Limb (tissue), 2 donors: ENCODE measurements at regions not wholly inside any gene's neighbourhood (a gene's known extent, or its start where the extent isn't known, plus 50 kb on each side); places are given as distances from the start of the nearest gene placed in this dataset.

Experiments used
- DNase-seq, 2 donors: peaks; one replicate each; pipeline ENCODE4 v3.0.0-alpha.2; 2016; ENCODE audit errors: extremely low spot score in 2 of 2

DNA sequence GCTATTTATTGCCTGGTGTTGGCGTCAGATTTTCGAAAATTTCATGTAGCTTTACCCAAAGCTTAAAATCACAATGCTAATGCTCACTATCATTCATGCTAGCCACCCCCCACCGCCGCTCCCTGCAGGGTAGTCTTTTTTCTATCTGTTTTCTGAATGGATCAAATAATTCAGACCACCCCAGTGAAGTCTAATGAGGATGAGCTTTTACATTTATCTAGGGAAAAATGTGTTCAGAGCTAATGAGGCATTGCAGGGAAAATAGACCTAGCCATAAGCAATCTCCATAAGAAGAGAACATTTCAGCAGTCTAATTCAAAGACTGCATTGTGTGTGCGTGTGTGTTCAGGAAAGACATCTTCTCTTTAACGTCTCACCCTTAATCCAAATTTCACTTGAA lies 533.0 kb upstream of the PRMT6 start:
- peak in 1 of 2 donors; percentile 31 for DNase-seq

GRCh38 chr1:106524631-106525030 lies 531.8 kb upstream of the PRMT6 start:
- no peak for DNase-seq

GRCh38 chr1:106526650-106527049 lies 529.8 kb upstream of the PRMT6 start:
- DNase-seq, result no peak

DNA sequence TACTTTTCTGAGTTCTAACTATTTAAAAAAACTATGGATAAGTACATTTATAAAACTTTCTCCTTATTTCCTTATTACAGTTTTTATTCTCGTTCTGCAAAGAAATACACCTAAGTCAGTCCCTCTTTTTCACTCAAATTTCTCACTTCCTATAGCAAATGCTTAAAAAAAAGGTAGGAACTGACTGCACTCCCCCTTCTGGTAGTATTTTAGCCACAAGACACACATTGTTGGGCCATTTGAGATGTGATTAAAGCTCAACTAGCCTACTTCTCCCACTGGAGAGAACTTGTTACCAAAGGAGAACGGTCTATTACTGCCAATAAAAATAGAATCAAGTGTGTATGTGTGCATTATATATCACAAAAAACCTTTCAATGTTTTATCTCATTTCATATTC lies 521.9 kb upstream of the PRMT6 start:
- DNase-seq, result no peak

GRCh38 chr1:106536741-106537140 lies 519.7 kb upstream of the PRMT6 start:
- no peak for DNase-seq

GRCh38 chr1:106548726-106549125 lies 507.7 kb upstream of the PRMT6 start:
- DNase-seq, result no peak

DNA sequence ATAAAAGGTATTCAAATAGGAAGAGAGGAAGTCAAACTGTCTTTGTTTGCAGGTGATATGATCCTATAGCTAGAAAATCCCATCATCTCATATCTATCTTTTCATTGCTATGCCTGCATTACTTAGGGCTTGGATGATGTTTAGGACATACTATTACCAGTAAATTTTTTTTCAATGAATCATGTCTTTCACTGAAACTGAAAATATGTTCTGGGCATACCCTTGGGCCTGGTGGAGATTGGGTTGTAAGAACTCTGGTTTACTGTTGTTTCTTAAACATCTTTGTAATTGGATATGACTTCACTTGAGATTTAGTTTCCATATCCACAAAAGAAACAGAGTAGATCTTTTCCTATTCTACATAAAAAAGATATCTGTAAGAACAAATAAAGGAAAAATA lies 502.2 kb upstream of the PRMT6 start:
- DNase-seq, result no peak

GRCh38 chr1:106555571-106555970 lies 500.9 kb upstream of the PRMT6 start:
- no peak for DNase-seq

DNA sequence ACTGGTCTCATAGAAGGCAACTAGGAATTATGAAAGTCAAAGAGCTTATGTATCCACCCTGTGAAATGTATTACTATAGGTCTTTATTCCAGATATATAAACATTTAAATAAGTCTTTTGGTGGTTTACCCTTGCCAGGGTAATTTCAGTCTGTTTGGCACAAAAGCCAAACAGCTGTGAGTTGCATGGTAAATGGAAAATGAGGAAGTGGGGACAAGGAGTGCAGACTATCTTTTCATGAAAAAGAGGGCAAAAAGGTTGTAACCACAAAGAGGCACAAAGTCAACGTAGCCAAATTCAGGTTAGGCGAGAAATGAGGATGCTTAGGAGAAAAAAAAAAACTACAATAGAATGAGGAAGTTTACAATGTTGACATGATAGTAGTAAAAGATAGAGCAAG lies 492.3 kb upstream of the PRMT6 start:
- no peak for DNase-seq

DNA sequence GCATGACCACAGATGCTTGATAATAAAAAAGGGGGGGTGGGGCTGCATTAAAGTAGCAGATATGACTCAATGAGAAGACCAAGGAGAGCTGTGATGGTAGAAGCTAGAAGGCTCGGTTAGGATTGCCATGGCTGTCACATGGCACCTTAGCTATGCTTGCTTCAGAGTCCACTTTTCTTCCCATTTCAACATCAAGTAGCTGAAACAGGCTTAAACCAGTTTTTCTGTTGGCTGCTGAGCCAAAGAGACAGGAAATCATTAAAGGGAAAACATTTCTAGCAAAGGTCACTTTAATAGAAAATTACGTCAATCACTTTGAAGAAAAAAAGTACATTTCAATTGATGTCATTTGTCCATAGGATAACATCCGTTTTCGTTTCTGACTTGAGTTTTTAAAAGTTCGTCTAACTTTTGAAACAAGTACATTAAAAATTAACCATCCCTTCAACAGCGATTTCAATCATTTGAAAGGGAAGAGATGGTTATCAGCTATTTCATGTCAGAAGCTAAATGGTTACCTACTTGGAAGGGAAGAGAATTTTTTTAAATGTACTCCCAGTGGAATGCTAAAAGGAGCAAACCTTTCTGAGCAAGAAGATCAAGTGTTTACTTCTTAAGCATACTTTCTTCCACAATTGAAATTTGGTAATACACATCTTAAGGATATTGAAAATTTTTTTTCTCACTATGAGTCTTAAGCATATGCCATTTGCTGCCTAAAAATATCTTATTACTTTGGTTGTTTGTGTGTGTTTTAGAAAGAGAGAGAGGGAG lies 488.1 kb upstream of the PRMT6 start:
- DNase-seq, result no peak

DNA sequence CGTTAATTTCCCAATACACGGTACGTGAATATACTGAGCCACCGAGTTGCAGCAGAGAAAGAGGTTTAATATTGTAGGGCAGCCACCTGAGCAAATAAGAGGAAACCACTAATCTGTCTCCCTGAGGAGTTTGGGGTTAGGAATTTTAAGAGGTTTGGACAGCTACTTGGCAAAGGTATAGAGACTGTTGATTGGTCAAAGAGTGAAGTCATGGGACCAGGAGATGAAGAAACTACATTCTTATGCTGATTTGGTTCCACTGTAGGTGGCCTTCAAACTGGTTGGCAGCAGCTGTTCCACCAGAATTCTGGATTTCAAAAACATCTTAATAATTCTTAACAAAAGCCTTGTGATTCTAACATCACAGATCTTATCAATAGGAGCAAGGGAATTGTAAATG lies 485.4 kb upstream of the PRMT6 start:
- DNase-seq, result no peak

GRCh38 chr1:106584107-106584506 lies 472.4 kb upstream of the PRMT6 start:
- no peak for DNase-seq

DNA sequence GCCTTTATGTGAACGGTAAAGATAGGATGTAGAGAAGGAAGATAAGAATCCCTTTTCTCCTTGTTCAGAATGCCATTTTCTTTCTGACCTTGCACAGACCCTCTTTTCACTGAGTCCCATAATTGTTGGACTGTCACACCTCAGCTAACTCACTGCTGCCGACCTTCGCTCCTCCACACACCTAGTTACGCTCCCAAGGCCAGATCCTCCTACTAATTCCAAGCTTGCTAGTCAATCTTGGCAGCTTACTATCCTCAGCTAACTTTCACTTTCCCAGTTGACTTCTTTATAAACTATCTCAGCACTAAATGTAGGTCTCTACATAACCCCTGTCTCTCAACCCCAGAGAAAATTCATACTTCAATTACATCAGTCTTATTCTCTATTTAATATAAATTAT lies 471.8 kb upstream of the PRMT6 start:
- DNase-seq, result no peak

GRCh38 chr1:106600626-106601025 lies 455.8 kb upstream of the PRMT6 start:
- no peak for DNase-seq

DNA sequence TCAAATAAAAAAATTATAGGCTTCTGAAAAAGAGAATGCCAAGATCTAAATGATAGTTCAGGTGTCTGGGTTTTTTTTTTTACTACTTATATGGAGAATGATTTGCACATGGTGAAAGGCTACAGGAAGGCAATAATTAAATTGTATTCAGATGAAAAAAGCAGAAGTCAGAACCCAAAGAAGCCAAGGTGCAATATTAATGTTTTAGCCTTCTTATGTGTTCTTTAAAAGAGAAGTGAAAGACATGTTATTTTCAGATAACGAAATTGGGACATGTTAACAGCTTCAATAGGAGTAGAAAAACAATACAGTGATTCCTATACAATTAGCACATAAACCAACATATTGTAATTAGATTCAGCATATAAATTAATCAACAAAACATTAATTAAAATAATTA lies 452.9 kb upstream of the PRMT6 start:
- no peak for DNase-seq

DNA sequence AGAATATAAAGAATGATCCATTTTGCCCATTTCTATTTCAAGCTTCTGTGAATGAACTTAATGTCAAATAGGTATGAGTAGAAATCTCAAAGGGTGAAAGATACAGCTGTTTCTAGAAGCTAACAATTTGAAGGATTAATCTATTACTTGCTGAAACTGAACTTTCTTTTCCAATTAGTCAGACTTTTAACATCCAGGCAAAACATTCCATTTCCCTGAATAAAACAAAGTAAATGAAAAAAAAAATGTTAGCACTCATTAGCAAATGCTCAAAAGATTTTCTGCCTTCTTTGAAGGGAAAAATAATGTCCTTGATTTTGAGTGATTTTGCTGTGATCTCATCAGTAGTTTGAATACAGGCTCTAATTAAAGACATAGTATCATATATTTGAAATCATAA lies 447.6 kb upstream of the PRMT6 start:
- no peak for DNase-seq

DNA sequence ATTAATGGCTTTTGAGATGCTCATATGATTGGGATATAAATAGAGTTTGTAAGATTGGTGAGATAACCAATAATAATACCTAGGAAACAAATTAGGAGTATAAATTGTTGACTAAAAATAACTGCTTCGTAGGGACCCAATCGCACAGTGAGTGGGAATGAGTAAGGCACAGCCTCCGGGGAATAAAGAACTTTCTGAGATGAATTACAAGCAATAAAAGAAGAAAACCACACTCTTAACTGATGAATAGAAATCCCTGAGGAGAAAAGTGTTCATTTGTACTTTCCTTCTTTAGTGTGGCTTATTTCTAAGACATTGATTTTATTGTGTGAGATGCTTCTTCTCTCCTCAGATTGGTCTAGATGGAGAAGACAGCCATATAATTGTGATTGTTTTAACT lies 443.4 kb upstream of the PRMT6 start:
- no peak for DNase-seq

- DNase-seq, result no peak
Observed at GRCh38 chr1:106613861-106614260, 442.6 kb upstream of the PRMT6 start.

- no peak for DNase-seq
Observed at GRCh38 chr1:106615473-106615872, 441.0 kb upstream of the PRMT6 start.

DNA sequence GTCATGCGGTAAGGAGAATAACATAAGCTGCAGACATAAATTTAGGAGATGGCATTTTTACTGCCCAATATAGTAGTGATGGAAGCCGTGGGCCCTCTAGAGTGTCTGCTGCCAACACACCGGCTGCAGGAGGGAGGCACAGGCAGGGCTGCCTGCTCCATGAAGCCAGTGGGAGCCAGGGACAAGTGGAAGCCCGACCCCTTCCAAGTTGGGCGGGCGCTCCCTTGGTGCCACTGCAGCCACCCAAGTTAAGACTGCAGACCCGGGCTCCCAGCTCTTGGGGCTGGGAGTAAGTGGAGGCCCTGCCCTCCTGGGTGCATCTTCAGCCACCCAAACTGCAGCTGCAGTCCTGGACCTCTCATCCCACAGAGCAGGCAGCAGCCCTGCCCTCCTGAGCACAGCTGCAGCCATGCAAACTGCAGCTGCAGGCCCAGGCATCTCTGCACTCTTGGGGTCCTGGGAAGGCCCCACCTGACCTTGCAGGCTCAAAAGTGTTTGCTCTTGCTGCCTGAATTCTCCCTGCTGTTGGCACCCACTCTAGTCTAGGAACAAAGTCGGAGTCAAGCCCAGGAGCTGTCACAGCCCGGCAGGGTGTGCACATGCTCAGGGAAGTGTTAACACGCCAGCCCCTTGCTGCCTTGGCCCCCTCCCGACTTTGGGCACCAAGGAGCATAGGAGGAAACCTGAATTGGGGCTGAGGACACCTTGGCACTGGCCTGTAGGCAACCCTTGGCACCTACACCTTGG lies 437.2 kb upstream of the PRMT6 start:
- DNase-seq, result no peak

GRCh38 chr1:106619827-106620134 lies 436.7 kb upstream of the PRMT6 start:
- DNase-seq, result no peak

- DNase-seq, result no peak
Observed at GRCh38 chr1:106620521-106620954, 435.9 kb upstream of the PRMT6 start.

DNA sequence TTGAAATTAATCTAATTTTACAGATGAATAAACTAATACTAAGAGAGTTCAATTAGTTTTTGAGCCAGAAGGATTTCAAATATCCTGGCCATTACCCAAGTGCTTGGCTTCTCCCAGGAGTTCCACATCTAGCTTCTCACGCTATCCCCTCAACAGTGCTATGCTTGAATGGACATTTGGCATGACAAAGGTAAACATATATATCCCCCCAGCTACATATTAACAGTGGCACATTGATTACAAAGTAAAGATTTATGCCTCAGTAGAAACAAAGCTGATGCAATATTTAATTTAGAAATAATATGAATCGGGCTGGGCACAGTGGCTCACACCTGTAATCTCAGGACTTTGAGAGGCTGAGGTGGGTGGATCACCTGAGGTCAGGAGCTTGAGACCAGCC lies 434.6 kb upstream of the PRMT6 start:
- no peak for DNase-seq
